HepG2 (cell line): ENCODE measurements at regions not wholly inside any gene's neighbourhood (a gene's known extent, or its start where the extent isn't known, plus 50 kb on each side); places are given as distances from the start of the nearest gene placed in this dataset.

Source experiments
- ATAC-seq: fragments of 200-7000 bp; cut with Tn5 transposase; 3 replicates; pipeline ENCODE4 v1.9.1; 2020; ENCODE audit warnings: mild to moderate bottlenecking, moderate library complexity
- BruUV-seq: library from RNA; stranded (reverse); fragments of 400-500 nt; replicated peaks from 2 replicates; lab custom pipeline; 2021; lab: Mats Ljungman, UMichigan
- CTCF ChIA-PET: fragments of 300-600 bp; formaldehyde crosslinking; extraction: SDS; loops from one replicate; lab custom pipeline; 2021; ENCODE audit warnings: low total read pairs, inconsistent platforms, low intra/inter-chr PET ratio; lab: Yijun Ruan, JAX
- POLR2A ChIA-PET: fragments of 350-600 bp; sonication (Branson Sonifier 250); formaldehyde crosslinking; loops from one replicate; lab custom pipeline; 2020; ENCODE audit warnings: antibody characterized with exemption, inconsistent platforms; lab: Yijun Ruan, JAX
- DNase-seq: peaks from one replicate; pipeline ENCODE4 v3.0.0-alpha.2; 2015; ENCODE audit warnings: low spot score
- FAIRE-seq: peaks from 3 replicates; lab custom pipeline; 2011; peaks lifted over from hg19 to GRCh38; lab: Jason Lieb, UNC
- H2AFZ ChIP-seq: one replicate; pipeline ENCODE4 v1.6.1; 2011; ENCODE audit warnings: low read length, inconsistent platforms
- H3K27ac ChIP-seq: fragments of 300-600 bp; 3 replicates; pipeline ENCODE4 v1.8.0; 2011; ENCODE audit warnings: mixed run types, mild to moderate bottlenecking, mixed read lengths, low read length, inconsistent platforms; ENCODE audit not compliant: insufficient read depth; ENCODE audit errors: extremely low read length
- H3K27me3 ChIP-seq, 2 experiments: fragments of 200-600 bp in 1 of 2; 2 replicates in 1 of 2; 3 replicates in 1 of 2; pipeline versions ENCODE4 v1.6.0 to v1.8.0; 2011; ENCODE audit warnings: low read length in 2 of 2, mild to moderate bottlenecking in 2 of 2, moderate library complexity in 2 of 2, inconsistent platforms in 1 of 2; ENCODE audit not compliant: insufficient read depth in 2 of 2, control insufficient read depth in 1 of 2
- H3K36me3 ChIP-seq, 2 experiments: fragments of 200-600 bp in 1 of 2; replicated peaks in 1 of 2; 2 replicates in 1 of 2; 3 replicates in 1 of 2; pipeline versions ENCODE4 v1.5.1 to v1.8.0; 2011; ENCODE audit warnings: low read length in 2 of 2, inconsistent platforms in 1 of 2; ENCODE audit not compliant: insufficient read depth in 2 of 2, control insufficient read depth in 1 of 2
- H3K4me1 ChIP-seq: 2 replicates; pipeline ENCODE4 v1.5.1; 2012; ENCODE audit warnings: low read length, inconsistent platforms; ENCODE audit not compliant: insufficient read depth
- H3K4me2 ChIP-seq: 2 replicates; pipeline ENCODE4 v1.6.0; 2011; ENCODE audit warnings: low read depth, low read length, inconsistent platforms
- H3K4me3 ChIP-seq, 3 experiments: fragments of 200-600 bp in 1 of 3; sonication (generic), shearing (Covaris generic) in 1 of 3; replicated peaks in 1 of 3; 2 replicates each; pipeline ENCODE4 v1.5.1; 2011 to 2016; ENCODE audit warnings: low read length in 3 of 3, inconsistent platforms in 2 of 3, low read depth in 2 of 3, mild to moderate bottlenecking in 2 of 3, control low read depth in 1 of 3, mixed read lengths in 1 of 3; ENCODE audit not compliant: insufficient read depth in 1 of 3
- H3K79me2 ChIP-seq: one replicate; pipeline ENCODE4 v1.6.1; 2011; ENCODE audit warnings: low read length, inconsistent platforms; ENCODE audit not compliant: insufficient read depth
- H3K9ac ChIP-seq: 2 replicates; pipeline ENCODE4 v1.6.0; 2011; ENCODE audit warnings: mild to moderate bottlenecking, low read depth, low read length, inconsistent platforms; ENCODE audit not compliant: insufficient read depth
- H3K9me3 ChIP-seq: 2 replicates; pipeline ENCODE4 v1.5.1; 2012; ENCODE audit warnings: mild to moderate bottlenecking, low read length
- H4K20me1 ChIP-seq: 2 replicates; pipeline ENCODE4 v1.6.0; 2011; ENCODE audit warnings: inconsistent platforms, mild to moderate bottlenecking, low read length, moderate library complexity; ENCODE audit not compliant: insufficient read depth
- CCAR2 ChIP-seq: fragments of 200-400 bp; formaldehyde crosslinking; optimal IDR thresholded peaks from 2 replicates; pipeline ENCODE3; 2018; ENCODE audit warnings: low read depth, mild to moderate bottlenecking, low read length, moderate library complexity
- MAZ ChIP-seq, 2 experiments: sonication (generic) in 1 of 2; formaldehyde crosslinking in 1 of 2; IDR thresholded peaks; 2 replicates each; pipeline versions ENCODE4 v1.5.0 to v1.6.1; 2012 to 2020; ENCODE audit warnings: low read depth in 2 of 2, mild to moderate bottlenecking in 2 of 2, borderline replicate concordance in 1 of 2, improper control_type of control experiment in 1 of 2, low read length in 1 of 2, missing genetic modification reagents in 1 of 2, moderate library complexity in 1 of 2
- MEIS2 ChIP-seq: sonication (generic); formaldehyde crosslinking; IDR thresholded peaks from 2 replicates; pipeline ENCODE4 v1.9.0; 2021; ENCODE audit warnings: mild to moderate bottlenecking, missing genetic modification reagents
- NAIF1 ChIP-seq: sonication (generic); formaldehyde crosslinking; IDR thresholded peaks from 2 replicates; pipeline ENCODE4 v1.5.0; 2020; ENCODE audit warnings: mild to moderate bottlenecking, missing genetic modification reagents, borderline replicate concordance
- PRMT3 ChIP-seq: sonication (generic); formaldehyde crosslinking; IDR thresholded peaks from 2 replicates; pipeline ENCODE4 v1.8.1; 2022; ENCODE audit warnings: low read depth, mild to moderate bottlenecking, moderate library complexity, missing genetic modification reagents, borderline replicate concordance
- ZNF335 ChIP-seq: sonication (generic); formaldehyde crosslinking; IDR thresholded peaks from 2 replicates; pipeline ENCODE4 v1.4.0; 2020; ENCODE audit warnings: missing genetic modification reagents
- ZNF33B ChIP-seq: sonication (generic); formaldehyde crosslinking; IDR thresholded peaks from 2 replicates; pipeline ENCODE4 v1.5.1; 2020; ENCODE audit warnings: mild to moderate bottlenecking, missing genetic modification reagents
- ZNF605 ChIP-seq: sonication (generic); formaldehyde crosslinking; IDR thresholded peaks from 2 replicates; pipeline ENCODE4 v1.8.0; 2022; ENCODE audit warnings: mild to moderate bottlenecking, missing genetic modification reagents
- WGBS: methylation state at CpG from one replicate; pipeline ENCODE4 v1.1.6; 2017; ENCODE audit warnings: low lambda C conversion rate; 5-methylcytosine and 5-hydroxymethylcytosine counted together
- in situ Hi-C: cut with HindIII; loops from 2 replicates; pipeline ENCODE4 v1.10.0; 2017; ENCODE audit warnings: low pct_unique_long_range_greater_than_20kb; ENCODE audit not compliant: extremely low pct_ligation_motif_present
- intact Hi-C: fragments of 100-400 bp; cut with micrococcal nuclease; formaldehyde crosslinking; loops from one replicate; pipeline ENCODE4 v1.10.0; 2022; ENCODE audit not compliant: unreplicated experiment
- TF ChIP-seq, protein P1 (sequence below): sonication (generic); formaldehyde crosslinking; IDR thresholded peaks from 2 replicates; pipeline ENCODE4 v1.5.0; 2020; ENCODE audit warnings: mild to moderate bottlenecking, missing genetic modification reagents
- TF ChIP-seq, protein P2 (sequence below): sonication (generic); formaldehyde crosslinking; IDR thresholded peaks from 2 replicates; pipeline ENCODE4 v1.4.0; 2020; ENCODE audit warnings: missing genetic modification reagents, borderline replicate concordance
- TF ChIP-seq, protein P3 (sequence below): sonication (generic); formaldehyde crosslinking; conservative IDR thresholded peaks from 2 replicates; pipeline ENCODE4 v1.4.0; 2020; ENCODE audit warnings: missing genetic modification reagents
- TF ChIP-seq, protein P4 (sequence below): IDR thresholded peaks from 2 replicates; pipeline ENCODE4 v1.6.1; 2016; ENCODE audit warnings: missing compliant biosample characterization, missing genetic modification reagents, borderline replicate concordance

DNA sequence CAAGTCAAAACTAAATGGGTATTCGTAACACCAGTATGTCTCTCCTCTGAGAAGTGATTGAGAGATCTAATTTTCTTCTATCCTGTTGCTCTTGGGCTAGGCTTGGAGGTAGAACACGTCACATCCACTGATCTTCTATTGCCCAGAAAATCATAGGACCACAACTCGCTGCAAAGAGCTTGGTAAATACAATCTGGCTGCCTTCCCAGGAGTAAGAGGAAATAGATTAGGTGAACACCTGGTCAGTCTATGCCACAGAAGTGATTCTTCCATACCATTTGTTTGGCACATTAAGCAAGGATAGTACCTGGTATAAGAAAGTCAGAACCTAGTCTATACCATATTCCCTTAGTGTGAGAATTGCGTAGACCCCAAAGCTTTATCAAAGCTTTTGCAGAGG is 129.3 kb upstream of the PHYHIPL start (continued):
- TF ChIP-seq, protein P1, sequence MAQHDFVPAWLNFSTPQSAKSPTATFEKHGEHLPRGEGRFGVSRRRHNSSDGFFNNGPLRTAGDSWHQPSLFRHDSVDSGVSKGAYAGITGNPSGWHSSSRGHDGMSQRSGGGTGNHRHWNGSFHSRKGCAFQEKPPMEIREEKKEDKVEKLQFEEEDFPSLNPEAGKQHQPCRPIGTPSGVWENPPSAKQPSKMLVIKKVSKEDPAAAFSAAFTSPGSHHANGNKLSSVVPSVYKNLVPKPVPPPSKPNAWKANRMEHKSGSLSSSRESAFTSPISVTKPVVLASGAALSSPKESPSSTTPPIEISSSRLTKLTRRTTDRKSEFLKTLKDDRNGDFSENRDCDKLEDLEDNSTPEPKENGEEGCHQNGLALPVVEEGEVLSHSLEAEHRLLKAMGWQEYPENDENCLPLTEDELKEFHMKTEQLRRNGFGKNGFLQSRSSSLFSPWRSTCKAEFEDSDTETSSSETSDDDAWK: no peak
- TF ChIP-seq CCAR2: no peak

DNA sequence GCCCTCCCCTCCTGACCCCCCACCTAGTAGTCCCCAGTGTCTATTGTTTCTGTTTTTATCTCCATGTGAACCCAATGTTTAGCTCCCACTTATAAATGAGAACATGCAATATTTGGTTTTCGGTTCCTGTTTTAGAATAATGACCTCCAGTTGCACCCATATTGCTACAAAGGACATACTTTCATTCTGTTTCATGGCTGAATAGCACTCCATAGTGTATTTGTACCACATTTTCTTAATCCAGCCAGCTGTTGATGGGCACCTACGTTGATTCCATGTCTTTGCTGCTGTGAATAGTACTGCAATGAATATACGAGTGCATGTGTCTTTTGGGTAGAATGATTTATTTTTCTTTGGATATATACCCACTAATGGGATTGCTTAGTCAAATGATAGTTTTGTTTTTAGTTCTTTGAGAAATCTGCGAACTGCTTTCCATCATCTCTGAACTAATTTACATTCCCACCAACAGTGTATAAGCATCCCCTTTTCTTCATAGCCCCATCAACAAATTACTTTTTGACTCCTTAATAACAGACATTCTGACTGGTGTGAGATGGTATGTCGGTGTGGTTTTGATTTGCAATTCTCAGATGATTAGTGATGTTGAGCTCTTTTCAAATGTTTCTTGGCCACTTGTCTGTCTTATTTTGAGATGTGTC is 128.4 kb upstream of the PHYHIPL start:
- ChIA-PET POLR2A (no interaction called here), CTCF (no interaction called here)
- ATAC-seq: no peak
- H3K27me3 ChIP-seq: no peaks in the 10 kb centered on the region
- DNase-seq: no peak
- no peaks in the 10 kb centered on the region for H3K36me3 ChIP-seq
- no TSS peak for BruUV-seq
- H3K27ac ChIP-seq: no peak overlapping the region
- no peak overlapping the region for H3K9ac ChIP-seq
- no peaks in the 10 kb centered on the region for H4K20me1 ChIP-seq
- H3K4me2 ChIP-seq: no peak overlapping the region
- intact Hi-C loops: no loop called here
- 98% methylated on average over 5 of the region's 5 CpGs for WGBS
- in situ Hi-C loops: no loop called here
- no peak overlapping the region for H3K4me3 ChIP-seq
- FAIRE-seq: no peak
- H2AFZ ChIP-seq: no peak overlapping the region
- peaks cover 5% of the 10 kb centered on the region; the same call in 1 of the 2 replicates for H3K4me1 ChIP-seq
- no peaks in the 10 kb centered on the region for H3K79me2 ChIP-seq
- H3K9me3 ChIP-seq: peaks cover 15% of the 10 kb centered on the region
- no peak for TF ChIP-seq ZNF605 (CRISPR knock-in tag)
- no peak for TF ChIP-seq PRMT3 (CRISPR knock-in tag)
- no peak for TF ChIP-seq ZNF335 (CRISPR knock-in tag)
- no peak for TF ChIP-seq MEIS2
- TF ChIP-seq, protein P2, sequence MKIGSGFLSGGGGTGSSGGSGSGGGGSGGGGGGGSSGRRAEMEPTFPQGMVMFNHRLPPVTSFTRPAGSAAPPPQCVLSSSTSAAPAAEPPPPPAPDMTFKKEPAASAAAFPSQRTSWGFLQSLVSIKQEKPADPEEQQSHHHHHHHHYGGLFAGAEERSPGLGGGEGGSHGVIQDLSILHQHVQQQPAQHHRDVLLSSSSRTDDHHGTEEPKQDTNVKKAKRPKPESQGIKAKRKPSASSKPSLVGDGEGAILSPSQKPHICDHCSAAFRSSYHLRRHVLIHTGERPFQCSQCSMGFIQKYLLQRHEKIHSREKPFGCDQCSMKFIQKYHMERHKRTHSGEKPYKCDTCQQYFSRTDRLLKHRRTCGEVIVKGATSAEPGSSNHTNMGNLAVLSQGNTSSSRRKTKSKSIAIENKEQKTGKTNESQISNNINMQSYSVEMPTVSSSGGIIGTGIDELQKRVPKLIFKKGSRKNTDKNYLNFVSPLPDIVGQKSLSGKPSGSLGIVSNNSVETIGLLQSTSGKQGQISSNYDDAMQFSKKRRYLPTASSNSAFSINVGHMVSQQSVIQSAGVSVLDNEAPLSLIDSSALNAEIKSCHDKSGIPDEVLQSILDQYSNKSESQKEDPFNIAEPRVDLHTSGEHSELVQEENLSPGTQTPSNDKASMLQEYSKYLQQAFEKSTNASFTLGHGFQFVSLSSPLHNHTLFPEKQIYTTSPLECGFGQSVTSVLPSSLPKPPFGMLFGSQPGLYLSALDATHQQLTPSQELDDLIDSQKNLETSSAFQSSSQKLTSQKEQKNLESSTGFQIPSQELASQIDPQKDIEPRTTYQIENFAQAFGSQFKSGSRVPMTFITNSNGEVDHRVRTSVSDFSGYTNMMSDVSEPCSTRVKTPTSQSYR (CRISPR knock-in tag): no peak
- TF ChIP-seq, protein P3, sequence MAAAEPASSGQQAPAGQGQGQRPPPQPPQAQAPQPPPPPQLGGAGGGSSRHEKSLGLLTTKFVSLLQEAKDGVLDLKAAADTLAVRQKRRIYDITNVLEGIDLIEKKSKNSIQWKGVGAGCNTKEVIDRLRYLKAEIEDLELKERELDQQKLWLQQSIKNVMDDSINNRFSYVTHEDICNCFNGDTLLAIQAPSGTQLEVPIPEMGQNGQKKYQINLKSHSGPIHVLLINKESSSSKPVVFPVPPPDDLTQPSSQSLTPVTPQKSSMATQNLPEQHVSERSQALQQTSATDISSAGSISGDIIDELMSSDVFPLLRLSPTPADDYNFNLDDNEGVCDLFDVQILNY: no peak
- TF ChIP-seq, protein P4, sequence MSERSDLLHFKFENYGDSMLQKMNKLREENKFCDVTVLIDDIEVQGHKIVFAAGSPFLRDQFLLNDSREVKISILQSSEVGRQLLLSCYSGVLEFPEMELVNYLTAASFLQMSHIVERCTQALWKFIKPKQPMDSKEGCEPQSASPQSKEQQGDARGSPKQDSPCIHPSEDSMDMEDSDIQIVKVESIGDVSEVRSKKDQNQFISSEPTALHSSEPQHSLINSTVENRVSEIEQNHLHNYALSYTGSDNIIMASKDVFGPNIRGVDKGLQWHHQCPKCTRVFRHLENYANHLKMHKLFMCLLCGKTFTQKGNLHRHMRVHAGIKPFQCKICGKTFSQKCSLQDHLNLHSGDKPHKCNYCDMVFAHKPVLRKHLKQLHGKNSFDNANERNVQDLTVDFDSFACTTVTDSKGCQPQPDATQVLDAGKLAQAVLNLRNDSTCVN (CRISPR knock-in tag): no peak
- TF ChIP-seq MAZ (IDR thresholded peaks at IDR 0.05; ENCODE audit: borderline replicate concordance, low read depth, low read length): no peak
- TF ChIP-seq MAZ (CRISPR knock-in tag; IDR thresholded peaks at IDR 0.05; ENCODE audit: low read depth): no peak
- TF ChIP-seq NAIF1 (CRISPR knock-in tag): no peak
- no peak for TF ChIP-seq ZNF33B (CRISPR knock-in tag)
